Testis (tissue), 2 donors: ENCODE measurements at regions not wholly inside any gene's neighbourhood (a gene's known extent, or its start where the extent isn't known, plus 50 kb on each side); places are given as distances from the start of the nearest gene placed in this dataset.
"Not testable (repeated sequence)": the region's sequence is repeated elsewhere in the genome, so short reads cannot be mapped to it uniquely, and the experiment has no call there.

Experiments used
- POLR2A ChIP-seq: fragments of 450-650 bp; IDR thresholded peaks from one replicate; pipeline ENCODE4 v1.6.1; 2017; ENCODE audit warnings: antibody characterized with exemption, mild to moderate bottlenecking, moderate library complexity
- TF ChIP-seq, protein P1 (sequence below), 3 experiments: fragments of 450-650 bp in 2 of 3; fragments of 200-600 bp in 1 of 3; sonication (generic) in 1 of 3; IDR thresholded peaks; one replicate each; pipeline ENCODE4 v1.5.1; 2016 to 2019; ENCODE audit warnings: antibody characterized with exemption in 3 of 3, mild to moderate bottlenecking in 2 of 3, moderate library complexity in 1 of 3

DNA sequence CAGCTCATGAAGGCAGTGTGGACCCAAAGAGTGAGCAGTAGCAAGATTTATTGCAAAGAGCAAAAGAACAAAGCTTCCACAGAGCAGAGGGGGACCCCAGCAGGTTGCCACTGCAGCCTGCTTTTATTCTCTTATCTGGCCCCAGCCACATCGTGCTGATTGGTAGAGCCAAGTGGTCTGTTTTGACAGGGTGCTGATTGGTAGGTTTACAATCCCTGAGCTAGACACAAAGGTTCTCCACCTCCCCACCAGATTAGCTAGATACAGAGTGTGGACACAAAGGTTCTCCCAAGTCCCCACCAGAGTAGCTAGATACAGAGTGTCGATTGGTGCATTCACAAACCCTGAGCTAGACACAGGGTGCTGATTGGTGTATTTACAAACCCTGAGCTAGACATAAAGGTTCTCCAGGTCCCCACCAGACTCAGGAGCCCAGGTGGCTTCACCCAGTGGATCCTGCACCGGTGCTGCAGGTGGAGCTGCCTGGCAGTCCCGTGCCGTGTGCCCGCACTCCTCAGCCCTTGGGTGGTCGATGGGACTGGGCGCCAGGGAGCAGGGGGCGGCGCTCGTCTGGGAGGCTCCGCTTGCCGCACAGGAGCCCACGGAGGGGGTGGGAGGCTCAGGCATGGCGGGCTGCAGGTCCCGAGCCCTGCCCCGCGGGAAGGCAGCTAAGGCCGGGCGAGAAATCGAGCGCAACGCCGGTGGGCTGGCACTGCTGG lies 80.9 kb upstream of the BCHE start:
- TF ChIP-seq, protein P1, sequence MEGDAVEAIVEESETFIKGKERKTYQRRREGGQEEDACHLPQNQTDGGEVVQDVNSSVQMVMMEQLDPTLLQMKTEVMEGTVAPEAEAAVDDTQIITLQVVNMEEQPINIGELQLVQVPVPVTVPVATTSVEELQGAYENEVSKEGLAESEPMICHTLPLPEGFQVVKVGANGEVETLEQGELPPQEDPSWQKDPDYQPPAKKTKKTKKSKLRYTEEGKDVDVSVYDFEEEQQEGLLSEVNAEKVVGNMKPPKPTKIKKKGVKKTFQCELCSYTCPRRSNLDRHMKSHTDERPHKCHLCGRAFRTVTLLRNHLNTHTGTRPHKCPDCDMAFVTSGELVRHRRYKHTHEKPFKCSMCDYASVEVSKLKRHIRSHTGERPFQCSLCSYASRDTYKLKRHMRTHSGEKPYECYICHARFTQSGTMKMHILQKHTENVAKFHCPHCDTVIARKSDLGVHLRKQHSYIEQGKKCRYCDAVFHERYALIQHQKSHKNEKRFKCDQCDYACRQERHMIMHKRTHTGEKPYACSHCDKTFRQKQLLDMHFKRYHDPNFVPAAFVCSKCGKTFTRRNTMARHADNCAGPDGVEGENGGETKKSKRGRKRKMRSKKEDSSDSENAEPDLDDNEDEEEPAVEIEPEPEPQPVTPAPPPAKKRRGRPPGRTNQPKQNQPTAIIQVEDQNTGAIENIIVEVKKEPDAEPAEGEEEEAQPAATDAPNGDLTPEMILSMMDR (IDR thresholded peaks at IDR 0.05) = not testable (repeated sequence)
- not testable (repeated sequence) for TF ChIP-seq POLR2A
